ENCODE measurements at regions not wholly inside any gene's neighbourhood (a gene's known extent, or its start where the extent isn't known, plus 50 kb on each side); places are given as distances from the start of the nearest gene placed in this dataset.

DNA sequence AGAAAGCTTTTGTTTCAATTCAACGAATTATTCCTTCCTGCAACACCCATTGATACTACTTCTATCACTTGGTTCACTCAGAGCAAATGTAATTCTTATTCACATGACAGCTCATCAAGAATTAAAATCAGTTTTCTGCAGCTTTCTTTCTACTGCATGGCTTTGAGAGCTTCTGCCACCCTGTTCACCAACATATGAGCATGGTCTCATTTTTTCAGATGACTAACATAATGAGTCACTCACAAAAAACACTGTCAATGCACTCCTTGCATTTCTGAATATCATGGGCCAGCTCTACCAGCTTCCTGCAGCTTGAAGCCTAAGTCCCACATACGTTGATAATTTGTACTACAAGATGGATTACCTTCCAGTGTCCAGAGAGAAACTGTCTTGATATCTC is 342.9 kb downstream of the LRATD1 start:
- Histone ChIP-seq H3K4me1 (no peaks in the 10 kb centered on the region), H3K9me3 (no peaks in the 10 kb centered on the region), H3K4me3 (no peak overlapping the region), H3K36me3 (no peaks in the 10 kb centered on the region), H3K27ac (no peak overlapping the region), H3K27me3 (no peaks in the 10 kb centered on the region)
- intact Hi-C loops (cut with DNase I) = no loop called here
- WGBS, 2 donors = 69 to 83% methylated on average over 2 of the region's 2 CpGs
- DNase-seq = no peak
- ATAC-seq = no peak
- TF ChIP-seq, protein P1, sequence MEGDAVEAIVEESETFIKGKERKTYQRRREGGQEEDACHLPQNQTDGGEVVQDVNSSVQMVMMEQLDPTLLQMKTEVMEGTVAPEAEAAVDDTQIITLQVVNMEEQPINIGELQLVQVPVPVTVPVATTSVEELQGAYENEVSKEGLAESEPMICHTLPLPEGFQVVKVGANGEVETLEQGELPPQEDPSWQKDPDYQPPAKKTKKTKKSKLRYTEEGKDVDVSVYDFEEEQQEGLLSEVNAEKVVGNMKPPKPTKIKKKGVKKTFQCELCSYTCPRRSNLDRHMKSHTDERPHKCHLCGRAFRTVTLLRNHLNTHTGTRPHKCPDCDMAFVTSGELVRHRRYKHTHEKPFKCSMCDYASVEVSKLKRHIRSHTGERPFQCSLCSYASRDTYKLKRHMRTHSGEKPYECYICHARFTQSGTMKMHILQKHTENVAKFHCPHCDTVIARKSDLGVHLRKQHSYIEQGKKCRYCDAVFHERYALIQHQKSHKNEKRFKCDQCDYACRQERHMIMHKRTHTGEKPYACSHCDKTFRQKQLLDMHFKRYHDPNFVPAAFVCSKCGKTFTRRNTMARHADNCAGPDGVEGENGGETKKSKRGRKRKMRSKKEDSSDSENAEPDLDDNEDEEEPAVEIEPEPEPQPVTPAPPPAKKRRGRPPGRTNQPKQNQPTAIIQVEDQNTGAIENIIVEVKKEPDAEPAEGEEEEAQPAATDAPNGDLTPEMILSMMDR (IDR thresholded peaks at IDR 0.05) = no peak

DNA sequence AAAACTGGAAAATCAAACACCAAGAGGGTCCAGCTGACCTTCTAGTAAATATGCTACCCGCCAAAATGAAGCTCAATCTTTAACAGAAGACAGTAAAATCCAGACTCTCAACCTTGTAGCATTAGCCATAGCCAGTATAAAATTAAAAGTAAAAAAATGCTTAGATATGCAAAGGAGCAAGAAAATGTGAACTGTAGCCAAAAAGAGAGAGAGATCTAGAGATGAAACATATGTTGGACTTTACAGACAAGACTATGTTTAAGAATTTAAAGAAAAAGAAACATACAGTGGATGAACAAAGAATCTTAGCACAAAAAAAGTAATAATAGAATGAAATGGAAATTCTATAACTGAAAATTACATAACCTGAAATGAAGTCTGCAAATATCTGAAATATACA is 344.5 kb downstream of the LRATD1 start:
- no peaks in the 10 kb centered on the region for H3K36me3 ChIP-seq
- no peaks in the 10 kb centered on the region for H3K4me1 ChIP-seq
- 64% methylated on average over 1 of the region's 1 CpG for WGBS, 2 donors
- no peak for ATAC-seq
- no peak overlapping the region for H3K4me3 ChIP-seq
- H3K27me3 ChIP-seq = no peaks in the 10 kb centered on the region
- DNase-seq = no peak
- TF ChIP-seq, protein P1 (IDR thresholded peaks at IDR 0.05) = no peak
- no peak overlapping the region for H3K27ac ChIP-seq
- H3K9me3 ChIP-seq = no peaks in the 10 kb centered on the region
- intact Hi-C loops (cut with DNase I) = no loop called here

DNA sequence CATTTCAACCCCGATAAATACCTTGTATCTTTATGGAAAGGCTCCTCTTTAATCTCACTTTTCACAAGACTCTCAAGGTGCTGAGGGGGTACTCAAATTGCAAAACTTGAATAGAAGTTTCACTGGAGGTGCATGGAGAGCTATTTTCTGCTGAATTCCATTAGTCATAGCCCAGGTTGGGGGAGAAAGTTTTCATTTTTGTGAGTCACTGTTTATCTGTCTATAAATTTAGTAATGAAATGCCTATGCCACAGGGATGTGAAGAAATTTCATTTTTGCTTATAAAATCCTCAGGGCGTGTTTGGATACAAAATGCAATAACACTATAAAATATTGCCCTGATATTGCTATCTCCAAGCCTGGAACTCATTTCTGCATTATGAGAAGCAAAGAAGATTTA is 346.3 kb downstream of the LRATD1 start:
- ATAC-seq (no peak), DNase-seq (no peak)
- TF ChIP-seq, protein P1 (IDR thresholded peaks at IDR 0.05) = no peak
- no peak overlapping the region for H3K4me3 ChIP-seq
- no peak overlapping the region for H3K27ac ChIP-seq
- no peaks in the 10 kb centered on the region for H3K9me3 ChIP-seq
- intact Hi-C loops (cut with DNase I) = no loop called here
- no peaks in the 10 kb centered on the region for H3K27me3 ChIP-seq
- 83 to 88% methylated on average over 2 of the region's 2 CpGs for WGBS, 2 donors
- no peaks in the 10 kb centered on the region for H3K36me3 ChIP-seq
- no peaks in the 10 kb centered on the region for H3K4me1 ChIP-seq

DNA sequence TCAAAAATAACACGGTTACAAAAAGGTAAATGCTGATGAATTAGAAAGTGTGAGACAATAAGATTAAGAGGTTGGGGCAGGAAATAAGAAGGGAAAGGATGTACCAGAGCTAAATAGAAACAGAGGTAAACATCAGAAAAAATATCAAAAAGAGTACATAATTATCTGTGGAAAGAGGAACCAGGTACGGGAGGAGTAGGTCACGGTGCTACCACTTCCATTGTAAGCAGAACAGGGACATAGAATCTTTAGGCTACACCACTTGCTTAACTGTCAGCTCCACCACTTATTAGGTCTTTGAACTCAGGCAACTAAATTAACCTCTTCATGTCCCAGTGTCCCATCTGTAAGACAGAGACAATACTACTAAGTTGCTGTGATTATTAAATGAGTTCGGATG is 350.3 kb downstream of the LRATD1 start:
- Histone ChIP-seq H3K27ac (no peak overlapping the region), H3K4me3 (no peak overlapping the region), H3K36me3 (no peaks in the 10 kb centered on the region), H3K4me1 (no peaks in the 10 kb centered on the region), H3K9me3 (peaks cover 0 to 2% (median 0%) of the 10 kb centered on the region in 11 donors), H3K27me3 (no peaks in the 10 kb centered on the region)
- WGBS, 2 donors = 84% methylated on average over 4 of the region's 4 CpGs
- TF ChIP-seq, protein P1 (IDR thresholded peaks at IDR 0.05) = no peak
- intact Hi-C loops (cut with DNase I) = no loop called here
- no peak for DNase-seq
- no peak for ATAC-seq

DNA sequence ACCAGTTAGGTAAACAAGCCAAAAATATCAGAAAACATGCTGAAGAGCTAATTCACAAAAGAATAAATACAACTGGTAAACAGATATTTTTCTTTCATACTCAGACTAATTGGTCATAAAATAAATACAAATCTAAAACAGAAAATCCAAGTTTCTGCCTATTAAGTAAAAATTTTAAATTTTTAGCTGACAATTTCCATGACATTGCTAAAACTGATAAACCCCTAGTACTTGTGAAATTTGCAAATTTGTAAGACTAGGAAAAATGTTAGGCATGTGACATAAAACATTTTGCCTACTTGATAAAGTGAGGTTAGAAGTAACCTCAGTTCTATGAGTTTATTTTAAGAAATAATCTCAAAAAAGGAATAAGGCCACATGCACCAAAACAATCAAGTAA is 356.1 kb downstream of the LRATD1 start:
- Histone ChIP-seq H3K27ac (no peak overlapping the region), H3K4me3 (no peak overlapping the region), H3K4me1 (no peaks in the 10 kb centered on the region), H3K9me3 (peaks cover 0 to 2% (median 0%) of the 10 kb centered on the region in 11 donors), H3K27me3 (no peaks in the 10 kb centered on the region), H3K36me3 (no peaks in the 10 kb centered on the region)
- intact Hi-C loops (cut with DNase I) = no loop called here
- DNase-seq (no peak), ATAC-seq (no peak)
- TF ChIP-seq, protein P1 (IDR thresholded peaks at IDR 0.05) = no peak
